ENCODE measurements at regions not wholly inside any gene's neighbourhood (a gene's known extent, or its start where the extent isn't known, plus 50 kb on each side); places are given as distances from the start of the nearest gene placed in this dataset.

GRCh38 chr20:22320245-22320915, 264.0 kb downstream of the FOXA2 start:
- no peaks in the 10 kb centered on the region for H3K9me3 Mint-ChIP-seq
- Histone ChIP-seq H4K91ac (ENCODE audit: insufficient read length, low read depth, low read length) (no peak overlapping the region), H3K9me3 (ENCODE audit: control insufficient read depth, low read depth, low read length) (no peaks in the 10 kb centered on the region), H2BK20ac (ENCODE audit: low read depth, low read length, poor library complexity, severe bottlenecking) (no peak overlapping the region), H3K4me1 (ENCODE audit: insufficient read depth, low read length) (no peaks in the 10 kb centered on the region), H3T11ph (ENCODE audit: low read length) (no peak overlapping the region), H3K4ac (ENCODE audit: low read depth, low read length) (no peak overlapping the region), H3K27me3 (ENCODE audit: insufficient read depth, low read length) (no peaks in the 10 kb centered on the region), H3K9ac (ENCODE audit: extremely low read depth, insufficient read length, low read length) (no peak overlapping the region), H3K79me1 (ENCODE audit: insufficient read depth, low read depth, low read length, poor library complexity, severe bottlenecking) (no peaks in the 10 kb centered on the region), H3K14ac (ENCODE audit: insufficient read depth, low read length) (no peak overlapping the region; the same call in 1 of the 2 replicates), H4K20me1 (ENCODE audit: control insufficient read depth, insufficient read depth, insufficient read length) (no peaks in the 10 kb centered on the region), H3K23me2 (ENCODE audit: insufficient read length, low read depth, low read length, poor library complexity, severe bottlenecking) (no peaks in the 10 kb centered on the region), H2BK15ac (ENCODE audit: low read depth, low read length) (no peak overlapping the region), H2BK12ac (ENCODE audit: insufficient read length, low read depth, low read length) (no peak overlapping the region), H3K18ac (ENCODE audit: insufficient read length, low read depth, low read length) (no peak overlapping the region), H4K5ac (ENCODE audit: insufficient read length, low read depth, low read length) (no peak overlapping the region), H2AFZ (ENCODE audit: low read length) (no peak overlapping the region), H2AK5ac (ENCODE audit: insufficient read length, low read length) (no peak overlapping the region), H2BK5ac (ENCODE audit: insufficient read length, low read length) (no peak overlapping the region), H3K4me2 (ENCODE audit: insufficient read depth, insufficient read length, low read length) (no peak overlapping the region), H3K79me2 (ENCODE audit: insufficient read depth, low read length) (no peaks in the 10 kb centered on the region), H3K23ac (ENCODE audit: insufficient read length, low read depth, low read length) (no peak overlapping the region), H2BK120ac (ENCODE audit: low read depth, low read length, poor library complexity, severe bottlenecking) (no peak overlapping the region), H3K27ac (ENCODE audit: insufficient read length, low read depth, low read length) (no peak overlapping the region), H3K56ac (ENCODE audit: insufficient read length, low read depth, low read length) (no peak overlapping the region), H4K8ac (replicated peaks; ENCODE audit: insufficient read length, low read depth, low read length) (no peak overlapping the region)
- H3K36me3 Mint-ChIP-seq (ENCODE audit: insufficient read depth in 1 of 3, low read depth in 3 of 3) = no peaks in the 10 kb centered on the region
- no CpG with 5 or more reads among the region's 3 CpGs for WGBS (ENCODE audit: extremely low coverage, insufficient read length, low lambda C conversion rate)
- H3K4me1 Mint-ChIP-seq = peaks cover 0 to 4% of the 10 kb centered on the region in 2 experiments; a peak in 2 of 4 replicates
- no peak overlapping the region for H3K4me3 Mint-ChIP-seq
- peaks cover 24% of the 10 kb centered on the region for H3K27me3 Mint-ChIP-seq (ENCODE audit: low read depth)
- TF ChIP-seq CTCF (conservative IDR thresholded peaks at IDR 0.05) = no peak
- no peak for DNase-seq
- no peak overlapping the region for H3K27ac Mint-ChIP-seq

Data from H9 (cell line).